ENCODE measurements at regions not wholly inside any gene's neighbourhood (a gene's known extent, or its start where the extent isn't known, plus 50 kb on each side); places are given as distances from the start of the nearest gene placed in this dataset.

GRCh38 chr1:93013145-93014065, 52.1 kb upstream of the DIPK1A start:
- no peak for DNase-seq (ENCODE audit: low spot score)

- no peak for DNase-seq (ENCODE audit: low spot score)
Measured at GRCh38 chr1:93014168-93014567, 52.9 kb upstream of the DIPK1A start.

GRCh38 chr1:93015590-93015989, 54.3 kb upstream of the DIPK1A start:
- no peak for DNase-seq (ENCODE audit: low spot score)

- DNase-seq (ENCODE audit: low spot score): peak; percentile 35
Measured at GRCh38 chr1:93016171-93016570, 54.9 kb upstream of the DIPK1A start.

DNA sequence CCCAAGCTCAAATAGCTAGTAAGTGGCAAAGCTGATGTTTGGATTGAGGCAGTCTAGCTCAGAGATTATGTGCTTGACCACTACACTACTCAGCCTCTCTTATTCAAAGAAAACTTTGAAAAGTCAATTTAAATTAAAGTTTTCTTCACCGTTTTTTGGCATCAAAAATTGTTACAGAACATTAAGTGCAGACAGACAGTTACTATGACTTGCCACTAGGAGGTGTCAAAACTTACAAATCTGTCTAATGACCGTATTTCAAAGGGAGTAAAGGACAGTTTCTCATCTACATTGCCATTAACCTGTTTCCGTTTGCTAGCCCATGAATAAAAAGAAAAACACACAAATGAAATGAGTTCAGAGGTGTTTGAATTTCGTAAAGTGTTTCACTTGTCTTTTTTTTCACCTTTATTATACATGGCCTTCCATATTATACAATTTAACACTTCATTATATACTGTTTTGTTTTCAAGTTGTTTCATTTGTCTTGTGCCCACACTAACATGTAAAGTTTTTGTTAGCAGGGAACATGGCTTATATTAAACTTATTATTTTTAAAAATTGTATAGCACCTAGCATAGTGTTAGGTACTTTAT, 57.4 kb upstream of the MTF2 start:
- peak; percentile 40 for DNase-seq (ENCODE audit: low spot score)

DNA sequence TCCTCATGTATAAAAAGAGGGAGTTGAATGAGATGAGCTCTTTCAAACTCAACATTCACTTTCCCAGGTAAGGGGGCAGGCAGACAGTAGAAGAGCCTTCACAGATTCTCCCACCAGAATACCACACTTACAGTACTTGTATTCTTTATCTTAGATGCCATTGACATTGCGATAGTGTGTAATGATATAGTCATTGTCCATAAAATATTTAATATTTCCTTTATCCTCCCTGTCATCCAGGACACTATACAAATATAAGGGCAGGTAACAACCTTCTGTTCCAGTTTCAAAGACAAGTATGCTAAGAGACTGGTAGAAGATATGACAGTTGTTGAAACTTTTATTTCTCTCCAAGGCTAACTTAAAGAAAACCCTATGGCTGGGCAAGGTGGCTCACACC, 56.5 kb upstream of the MTF2 start:
- DNase-seq (ENCODE audit: low spot score): no peak

DNA sequence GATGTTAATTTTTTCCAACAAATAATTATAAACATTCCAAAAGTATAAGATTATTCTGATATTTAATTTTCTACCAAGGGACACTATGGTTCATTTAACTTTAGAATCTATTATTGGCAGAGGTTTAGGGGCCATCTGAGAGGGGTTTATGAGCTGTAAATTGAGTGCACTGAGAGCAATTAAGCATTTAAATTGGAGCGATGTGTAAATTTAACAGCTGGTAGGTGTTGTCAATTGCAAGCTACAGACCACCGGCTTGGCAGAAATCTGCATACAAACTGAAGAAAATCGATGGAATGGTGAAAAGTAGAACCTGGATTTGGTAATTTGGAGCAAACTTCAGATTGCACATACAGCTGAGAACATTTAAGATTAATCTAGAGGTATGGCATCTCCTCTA, 55.8 kb upstream of the MTF2 start:
- no peak for DNase-seq (ENCODE audit: low spot score)

- DNase-seq (ENCODE audit: low spot score): no peak
Measured at GRCh38 chr1:93025572-93025971, 53.5 kb upstream of the MTF2 start.

DNA sequence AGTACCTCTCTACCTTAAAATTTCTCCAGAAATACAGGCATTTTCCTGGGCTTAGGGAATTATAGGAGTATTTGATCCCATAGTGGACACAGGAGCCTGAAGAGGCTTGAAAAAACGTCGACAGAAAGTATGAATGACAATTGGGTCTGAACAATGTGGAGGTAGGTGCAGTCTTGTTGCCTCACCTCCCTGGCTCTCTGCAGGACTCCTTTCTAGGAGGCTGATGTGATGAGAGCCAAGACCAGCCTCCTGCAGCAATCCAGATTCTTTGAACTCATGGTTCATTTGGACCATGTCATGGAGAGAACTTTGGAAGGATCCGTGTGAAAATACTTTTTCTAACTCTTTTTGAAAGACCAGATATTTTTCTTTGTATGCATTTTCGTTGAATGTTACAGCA, 50.5 kb upstream of the MTF2 start:
- no peak for DNase-seq (ENCODE audit: low spot score)
